NCI-H526 treated with DMSO at 0.1 percent for 48 hours (cell line): ENCODE measurements at regions not wholly inside any gene's neighbourhood (a gene's known extent, or its start where the extent isn't known, plus 50 kb on each side); places are given as distances from the start of the nearest gene placed in this dataset.
"Not testable (repeated sequence)": the region's sequence is repeated elsewhere in the genome, so short reads cannot be mapped to it uniquely, and the experiment has no call there.

ENCODE experiments used
- DNase-seq: peaks from one replicate; lab custom pipeline; 2025; lab: John Stamatoyannopoulos, UW

- no peak for DNase-seq
Measured at GRCh38 chr9:87333802-87334201, 163.9 kb upstream of the DAPK1 start.

GRCh38 chr9:87334366-87334765, 163.3 kb upstream of the DAPK1 start:
- no peak for DNase-seq

GRCh38 chr9:87336407-87336806, 161.3 kb upstream of the DAPK1 start:
- DNase-seq = no peak

GRCh38 chr9:87336914-87337333, 160.7 kb upstream of the DAPK1 start:
- peak; percentile 69 for DNase-seq

GRCh38 chr9:87337335-87338087, 160.2 kb upstream of the DAPK1 start:
- no peak for DNase-seq

GRCh38 chr9:87338088-87338989, 159.3 kb upstream of the DAPK1 start:
- peak; percentile 85 for DNase-seq

- no peak for DNase-seq
Measured at GRCh38 chr9:87340391-87340790, 157.3 kb upstream of the DAPK1 start.

GRCh38 chr9:87342743-87343142, 154.9 kb upstream of the DAPK1 start:
- DNase-seq = no peak

GRCh38 chr9:87343816-87344430, 153.7 kb upstream of the DAPK1 start:
- no peak for DNase-seq

- no peak for DNase-seq
Measured at GRCh38 chr9:87346061-87346665, 151.5 kb upstream of the DAPK1 start.

- DNase-seq = no peak
Measured at GRCh38 chr9:87350915-87351314, 146.8 kb upstream of the DAPK1 start.

- no peak for DNase-seq
Measured at GRCh38 chr9:87353301-87353700, 144.4 kb upstream of the DAPK1 start.

GRCh38 chr9:87354147-87354546, 143.5 kb upstream of the DAPK1 start:
- DNase-seq = no peak

GRCh38 chr9:87357600-87357999, 140.1 kb upstream of the DAPK1 start:
- DNase-seq = no peak

GRCh38 chr9:87359264-87359663, 138.4 kb upstream of the DAPK1 start:
- DNase-seq = no peak

GRCh38 chr9:87359958-87360601, 137.6 kb upstream of the DAPK1 start:
- no peak for DNase-seq

GRCh38 chr9:87370049-87370685, 127.5 kb upstream of the DAPK1 start:
- no peak for DNase-seq

GRCh38 chr9:87371795-87372355, 125.8 kb upstream of the DAPK1 start:
- no peak for DNase-seq

- DNase-seq = no peak
Measured at GRCh38 chr9:87372356-87372851, 125.3 kb upstream of the DAPK1 start.

- DNase-seq = not testable (repeated sequence)
Measured at GRCh38 chr9:87374023-87374919, 123.4 kb upstream of the DAPK1 start.
